ENCODE measurements at regions not wholly inside any gene's neighbourhood (a gene's known extent, or its start where the extent isn't known, plus 50 kb on each side); places are given as distances from the start of the nearest gene placed in this dataset.

GRCh38 chr11:13104619-13105236, 95.6 kb downstream of the RASSF10 start:
- DNase-seq (ENCODE audit: low spot score) = no peak

DNA sequence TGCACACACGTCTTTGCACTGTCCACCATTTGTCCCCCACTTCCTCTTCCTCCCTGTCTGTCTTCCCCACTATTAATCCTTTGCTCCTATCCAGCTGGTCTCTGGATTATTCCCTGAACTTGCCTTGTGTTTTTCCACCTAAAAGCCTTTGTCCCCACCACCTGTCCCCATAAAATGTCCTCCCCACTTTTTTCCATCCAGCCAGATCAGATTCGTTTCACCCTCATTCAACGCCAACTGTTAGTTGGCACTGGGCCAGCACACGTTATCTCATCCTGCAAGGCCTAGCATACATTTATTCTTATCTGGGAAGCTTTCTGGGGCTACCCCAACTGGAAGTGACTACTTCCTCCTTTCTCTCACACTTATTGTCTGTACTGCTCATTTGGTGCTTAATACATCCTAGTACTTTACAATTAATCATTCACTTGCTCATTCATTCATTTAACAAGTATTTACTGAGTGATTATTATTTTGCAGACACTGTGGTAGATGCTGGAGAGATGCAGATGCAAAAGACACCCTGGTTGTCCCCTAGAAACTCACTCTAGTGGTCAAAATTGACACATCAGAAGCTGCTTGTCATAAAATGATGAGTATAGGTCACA, 96.2 kb downstream of the RASSF10 start:
- DNase-seq (ENCODE audit: low spot score) = peak; percentile 69

DNA sequence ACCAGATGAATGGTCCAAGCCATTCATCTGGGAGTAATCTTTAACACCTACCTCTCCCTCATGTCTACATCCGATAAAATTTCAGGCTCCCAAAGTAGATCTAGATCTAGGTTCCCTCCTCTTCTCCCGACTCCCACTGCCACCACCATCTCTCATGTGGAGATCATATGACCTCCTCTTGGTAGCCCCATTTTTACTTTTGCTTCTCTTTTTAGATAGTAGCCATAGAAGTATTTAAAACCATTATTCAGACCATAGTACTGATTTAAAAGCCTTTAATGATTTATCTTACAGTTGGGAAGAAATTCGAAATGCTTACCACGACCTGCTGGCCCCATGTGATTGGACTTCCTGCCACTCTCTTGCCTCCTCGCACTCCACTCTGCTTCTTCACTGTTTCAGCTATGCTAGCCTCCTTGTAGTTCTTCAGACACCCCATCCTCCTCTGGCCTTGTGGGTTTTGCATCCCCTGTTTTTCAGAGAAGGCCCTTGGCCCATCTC, 98.5 kb downstream of the RASSF10 start:
- no peak for DNase-seq (ENCODE audit: low spot score)

GRCh38 chr11:13108416-13108815, 99.3 kb downstream of the RASSF10 start:
- DNase-seq (ENCODE audit: low spot score) = no peak

GRCh38 chr11:13109616-13110015, 100.5 kb downstream of the RASSF10 start:
- no peak for DNase-seq (ENCODE audit: low spot score)

GRCh38 chr11:13110145-13110544, 101.0 kb downstream of the RASSF10 start:
- DNase-seq (ENCODE audit: low spot score) = no peak

DNA sequence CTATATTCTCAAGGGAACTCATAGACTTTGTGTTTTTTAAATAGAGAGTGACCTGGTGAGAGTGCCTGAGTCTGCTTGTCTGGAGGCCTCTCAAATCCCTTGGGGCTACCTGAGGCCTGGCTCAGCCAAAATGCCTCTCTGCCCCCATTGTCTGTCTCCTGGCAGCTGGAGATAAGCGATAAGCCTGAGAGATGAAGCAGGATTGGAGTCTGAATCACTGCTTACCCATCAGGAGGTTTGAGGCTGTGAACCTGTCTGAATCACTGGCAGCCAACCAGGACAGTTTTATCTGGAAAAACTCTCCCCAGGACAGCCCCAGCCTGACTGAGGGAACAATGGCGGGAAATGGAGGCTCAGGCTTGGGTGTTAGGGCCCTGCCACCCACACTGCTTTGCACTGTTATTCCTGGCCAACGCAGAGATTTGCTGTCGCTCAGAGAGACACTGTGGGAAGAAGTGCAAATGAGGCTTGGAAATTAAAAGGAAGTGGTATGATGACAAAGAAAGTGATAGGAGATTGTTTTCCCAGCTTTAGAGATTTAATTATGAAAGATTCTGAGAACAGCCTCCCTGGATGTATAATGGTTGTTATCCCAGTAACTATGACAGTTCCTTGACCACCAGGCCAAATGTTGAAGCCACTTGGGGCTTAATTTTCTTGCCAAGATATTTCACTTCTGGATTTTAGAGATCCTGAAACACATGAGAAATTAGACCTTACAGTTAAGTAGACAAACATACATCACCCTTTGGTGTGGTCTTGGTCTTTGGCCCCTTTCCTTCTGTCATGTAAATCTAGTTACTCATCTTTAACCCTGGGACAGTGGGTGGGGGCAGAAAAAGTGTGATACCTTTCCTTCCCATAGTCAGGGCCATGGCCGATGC, 102.1 kb downstream of the RASSF10 start:
- DNase-seq (ENCODE audit: low spot score) = no peak

GRCh38 chr11:13111813-13112130, 102.7 kb downstream of the RASSF10 start:
- no peak for DNase-seq (ENCODE audit: low spot score)

- DNase-seq (ENCODE audit: low spot score) = peak; percentile 96
Measured at GRCh38 chr11:13114566-13115379, 105.7 kb downstream of the RASSF10 start.

GRCh38 chr11:13115380-13115675, 106.2 kb downstream of the RASSF10 start:
- no peak for DNase-seq (ENCODE audit: low spot score)

DNA sequence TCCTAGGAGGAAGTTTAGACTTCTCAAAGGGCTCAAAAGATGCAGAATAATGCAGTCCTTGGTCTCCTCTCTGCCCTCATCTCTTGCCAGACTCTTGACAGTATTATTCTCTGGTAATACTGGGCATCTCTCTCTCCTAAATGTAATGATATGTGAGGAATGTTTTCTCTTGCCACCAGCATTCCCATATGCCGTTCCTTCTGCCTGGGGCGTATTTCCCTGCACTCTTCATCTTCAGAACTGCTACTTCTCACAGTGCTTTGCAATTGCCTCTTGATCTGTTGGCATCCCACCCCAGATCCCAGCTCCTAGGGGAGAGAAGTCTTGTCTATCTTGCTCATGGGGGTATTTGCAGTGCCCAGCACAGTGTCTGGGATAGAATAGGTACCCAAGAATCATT, 107.4 kb downstream of the RASSF10 start:
- DNase-seq (ENCODE audit: low spot score) = no peak

DNA sequence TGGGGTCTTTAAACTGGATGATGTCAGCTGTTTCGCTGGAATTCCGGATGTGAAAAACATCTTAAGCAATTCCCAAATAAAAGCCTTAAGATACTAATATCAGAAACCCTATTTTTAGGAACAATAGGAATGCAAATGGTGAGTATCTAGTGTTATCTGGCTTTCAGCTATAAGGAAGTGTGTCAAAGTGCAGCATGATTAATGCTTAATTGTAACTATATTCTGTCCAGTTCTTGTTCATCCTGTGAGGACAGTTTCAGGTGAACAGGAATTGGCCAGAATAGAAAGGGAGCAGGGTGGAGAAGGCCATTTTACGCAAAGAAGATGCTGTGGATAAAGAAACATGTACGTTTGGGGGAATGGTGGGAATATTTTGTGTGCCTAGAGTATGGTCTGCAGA, 108.2 kb downstream of the RASSF10 start:
- peak; percentile 51 for DNase-seq (ENCODE audit: low spot score)

DNA sequence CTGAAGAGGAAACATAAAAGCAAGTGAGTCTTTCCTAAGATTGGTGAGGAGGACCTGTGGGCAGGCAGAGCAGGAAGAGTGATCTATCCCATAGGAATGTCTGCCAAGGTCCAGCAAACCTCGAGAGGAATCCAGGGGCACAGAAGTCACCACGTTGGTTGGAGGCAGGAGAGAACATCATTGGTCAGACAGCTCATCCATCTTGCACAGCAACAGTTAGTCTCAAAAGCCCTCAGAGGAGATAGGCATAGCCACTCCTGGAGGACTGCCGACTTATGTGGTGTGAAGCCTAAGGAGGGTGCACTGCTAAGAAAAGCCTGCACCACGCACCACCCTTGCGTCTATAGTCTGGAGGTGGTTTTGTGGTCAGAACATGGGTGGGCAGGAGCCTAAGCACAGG, 109.1 kb downstream of the RASSF10 start:
- peak; percentile 88 for DNase-seq (ENCODE audit: low spot score)

DNA sequence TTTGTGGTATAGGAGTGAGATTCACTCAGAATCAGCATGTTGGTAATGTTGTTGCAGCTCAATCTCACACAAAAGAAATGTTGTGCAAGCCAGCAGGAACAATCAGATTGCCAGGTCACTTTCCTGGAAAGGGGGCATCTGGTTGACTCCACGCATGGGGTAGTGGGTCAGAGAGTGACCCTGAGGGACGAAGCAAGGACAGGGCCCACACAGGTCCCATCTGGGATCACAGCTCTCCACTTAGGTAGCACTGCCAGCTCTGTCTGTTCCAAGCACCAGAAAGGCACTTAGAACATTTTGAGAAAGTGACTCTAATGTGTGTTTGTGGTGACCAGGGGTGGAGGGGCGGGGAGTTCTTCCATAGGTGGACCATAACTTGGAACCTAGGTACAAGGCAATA, 109.5 kb downstream of the RASSF10 start:
- peak; percentile 55 for DNase-seq (ENCODE audit: low spot score)

- no peak for DNase-seq (ENCODE audit: low spot score)
Measured at GRCh38 chr11:13119361-13119760, 110.2 kb downstream of the RASSF10 start.

- no peak for DNase-seq (ENCODE audit: low spot score)
Measured at GRCh38 chr11:13119941-13120520, 110.9 kb downstream of the RASSF10 start.

GRCh38 chr11:13120691-13121090, 111.6 kb downstream of the RASSF10 start:
- no peak for DNase-seq (ENCODE audit: low spot score)

DNA sequence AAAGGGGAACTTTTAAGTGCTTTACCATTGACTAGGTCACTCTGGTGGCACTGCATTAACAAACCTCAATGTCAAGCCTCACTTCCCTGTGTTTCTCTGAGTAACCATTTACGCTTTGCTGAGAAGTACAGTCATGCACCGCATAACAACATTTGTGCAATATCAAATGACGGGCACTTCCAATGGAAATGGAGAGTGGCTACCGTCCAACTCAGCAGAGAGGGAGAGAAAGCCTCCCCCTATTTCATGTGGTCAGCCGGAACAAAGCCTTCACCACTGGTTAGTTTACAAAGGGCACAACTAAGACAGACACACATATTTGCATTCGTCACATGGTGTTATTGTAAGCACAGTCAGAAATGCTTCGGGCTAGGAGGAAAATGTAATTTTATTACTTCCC, 117.3 kb downstream of the RASSF10 start:
- DNase-seq (ENCODE audit: low spot score) = peak; percentile 91

DNA sequence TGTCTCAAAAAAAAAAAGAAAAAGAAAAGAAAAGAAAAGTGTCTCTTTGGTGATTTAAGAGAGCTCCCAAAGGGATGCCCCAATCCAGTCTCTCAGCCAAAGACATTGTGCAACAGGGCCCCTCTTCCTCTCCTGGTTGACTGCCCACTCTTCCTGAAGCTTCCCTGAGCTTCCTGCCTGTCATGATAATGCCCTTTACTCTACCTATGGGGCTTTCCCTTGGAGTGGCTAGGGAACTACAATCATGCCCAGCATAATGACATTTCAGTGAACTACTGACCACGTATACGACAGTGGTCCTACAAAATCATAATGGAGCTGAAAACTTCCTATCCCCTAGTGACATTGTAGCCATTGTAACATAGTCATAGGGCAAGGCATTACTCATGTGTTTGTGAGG, 118.0 kb downstream of the RASSF10 start:
- no peak for DNase-seq (ENCODE audit: low spot score)

- DNase-seq (ENCODE audit: low spot score) = no peak
Measured at GRCh38 chr11:13128354-13128753, 119.2 kb downstream of the RASSF10 start.

GRCh38 chr11:13134066-13134465, 125.0 kb downstream of the RASSF10 start:
- DNase-seq (ENCODE audit: low spot score) = peak; percentile 60

DNA sequence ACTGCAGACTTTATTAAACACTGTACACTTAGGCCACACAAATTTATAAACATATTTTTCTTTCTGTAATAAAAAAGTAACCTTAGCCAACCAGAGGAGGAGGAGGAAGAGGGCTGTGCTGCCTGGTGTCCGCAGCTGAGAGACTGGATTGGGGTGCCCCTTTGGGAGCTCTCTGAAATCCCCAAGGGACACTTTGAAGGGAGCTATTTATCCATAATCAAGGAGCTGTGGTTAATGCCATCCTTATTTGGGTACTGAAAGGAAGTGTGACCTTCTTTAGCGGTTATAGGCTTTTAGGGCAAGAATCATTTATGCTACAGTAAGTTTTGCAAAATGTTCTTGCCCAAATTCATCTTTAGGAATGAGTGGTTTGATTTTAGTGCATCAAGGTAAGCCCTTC, 125.8 kb downstream of the RASSF10 start:
- DNase-seq (ENCODE audit: low spot score) = no peak
